Activated CD8-positive, alpha-beta memory T cell treated with anti-CD3 and anti-CD28 coated beads, Interleukin-2, amount 50 U/mL, for 1 hour (primary cell): ENCODE measurements at regions not wholly inside any gene's neighbourhood (a gene's known extent, or its start where the extent isn't known, plus 50 kb on each side); places are given as distances from the start of the nearest gene placed in this dataset.
"Not testable (repeated sequence)": the region's sequence is repeated elsewhere in the genome, so short reads cannot be mapped to it uniquely, and the experiment has no call there.

ENCODE experiments used
- DNase-seq: peaks from one replicate; pipeline ENCODE4 v3.0.0-alpha.2; 2020; ENCODE audit errors: extremely low read depth

GRCh38 chr1:14259191-14259757 lies 339.2 kb upstream of the KAZN start:
- no peak for DNase-seq

GRCh38 chr1:14260480-14260879 lies 338.0 kb upstream of the KAZN start:
- no peak for DNase-seq

- no peak for DNase-seq
Observed at GRCh38 chr1:14261395-14261794, 337.1 kb upstream of the KAZN start.

DNA sequence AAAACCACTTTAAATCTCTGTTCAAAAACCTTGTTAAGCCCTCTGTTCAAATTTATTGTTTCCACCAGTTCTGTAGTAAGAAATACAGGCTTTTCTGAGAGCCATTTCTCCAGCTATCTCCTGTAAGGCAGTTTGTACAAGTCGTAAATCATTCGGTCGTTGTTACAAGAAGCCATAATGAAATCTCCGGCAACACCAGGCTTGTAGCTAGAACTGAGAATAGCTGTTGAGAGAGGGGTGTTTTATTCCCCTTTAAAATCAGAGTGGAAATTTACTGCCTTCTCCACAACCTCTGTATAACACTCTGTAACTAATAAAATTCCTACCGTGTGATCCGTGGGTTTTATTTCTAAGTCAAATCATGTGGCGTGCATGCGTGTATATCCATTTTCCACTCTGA lies 335.8 kb upstream of the KAZN start:
- no peak for DNase-seq

- no peak for DNase-seq
Observed at GRCh38 chr1:14263225-14263624, 335.3 kb upstream of the KAZN start.

DNA sequence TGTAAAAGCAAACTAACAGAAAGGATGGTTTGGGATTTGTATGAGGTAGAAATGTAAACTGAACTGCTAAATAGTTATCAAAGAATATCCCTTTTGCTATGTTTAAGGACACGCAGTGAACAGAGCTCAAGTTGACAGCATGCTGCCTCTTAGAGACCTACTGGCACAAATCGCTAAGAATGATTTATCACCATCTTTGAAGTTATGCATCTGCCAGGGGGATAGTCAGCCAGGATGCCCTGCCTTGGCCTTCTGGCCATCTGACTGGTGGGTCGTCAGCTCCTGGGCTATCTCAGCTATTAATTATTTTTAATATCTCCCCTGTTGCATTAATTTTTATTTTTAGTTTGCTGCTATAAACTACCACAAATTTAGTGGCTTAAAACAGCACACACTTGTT lies 334.8 kb upstream of the KAZN start:
- no peak for DNase-seq

DNA sequence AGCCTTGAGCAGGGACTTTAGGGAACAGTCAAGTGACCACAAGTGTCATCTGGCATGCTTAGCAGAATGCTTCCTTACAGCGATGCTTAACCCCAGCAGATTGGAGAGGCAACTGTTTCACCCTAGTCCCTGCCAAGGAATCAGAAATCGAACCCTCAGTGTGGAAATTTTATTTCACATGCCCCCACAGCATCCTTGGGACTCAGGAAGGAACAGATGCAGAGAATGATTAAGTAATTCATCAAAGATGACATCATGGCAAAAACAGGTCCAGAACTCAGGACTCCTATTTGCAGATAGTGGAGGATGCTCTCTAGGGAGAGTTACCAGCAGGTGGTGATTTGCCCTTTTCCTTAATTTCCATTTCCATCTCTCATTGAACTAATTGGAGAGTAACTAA lies 333.0 kb upstream of the KAZN start:
- no peak for DNase-seq

DNA sequence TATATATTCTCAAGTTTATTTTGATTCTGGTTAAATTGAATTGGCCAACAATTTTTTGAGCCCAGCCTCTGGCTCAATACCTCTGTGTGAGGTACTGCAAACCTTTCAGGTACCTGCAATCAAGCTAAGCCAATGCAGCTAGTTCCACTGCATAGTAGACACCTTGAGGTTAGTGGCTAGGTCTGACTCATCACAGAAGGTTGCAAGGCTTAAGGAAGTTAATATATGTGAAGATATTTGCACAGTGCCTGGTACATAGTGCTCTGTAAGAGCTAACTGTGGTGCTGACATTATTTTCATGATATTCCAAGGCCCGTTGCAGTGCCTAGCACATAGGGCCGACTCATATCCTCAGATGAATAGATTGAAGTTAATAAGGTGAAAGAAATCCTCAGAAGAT lies 330.5 kb upstream of the KAZN start:
- DNase-seq: no peak

GRCh38 chr1:14270821-14271220 lies 327.7 kb upstream of the KAZN start:
- no peak for DNase-seq

- DNase-seq: no peak
Observed at GRCh38 chr1:14273811-14274210, 324.7 kb upstream of the KAZN start.

- not testable (repeated sequence) for DNase-seq
Observed at GRCh38 chr1:14279891-14280290, 318.6 kb upstream of the KAZN start.

DNA sequence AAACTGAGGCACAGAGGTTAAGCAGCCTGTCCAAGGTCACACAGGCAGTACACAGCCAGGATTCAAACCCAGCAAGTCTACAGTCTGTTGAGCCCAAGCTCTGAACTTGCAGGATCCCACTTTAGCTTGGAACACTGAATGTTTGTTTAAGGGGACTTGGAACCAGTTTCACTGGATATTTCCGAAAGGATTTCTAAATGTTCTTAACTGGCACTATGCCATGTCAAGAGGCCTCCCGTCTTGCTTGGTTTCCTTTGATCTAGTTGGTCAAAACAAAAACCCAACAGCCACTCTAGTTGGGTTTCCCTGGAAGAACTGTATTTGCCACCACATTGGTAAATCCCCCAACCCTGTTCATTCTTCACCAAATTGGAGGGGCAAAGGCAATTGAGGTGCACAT lies 317.6 kb upstream of the KAZN start:
- DNase-seq: no peak

DNA sequence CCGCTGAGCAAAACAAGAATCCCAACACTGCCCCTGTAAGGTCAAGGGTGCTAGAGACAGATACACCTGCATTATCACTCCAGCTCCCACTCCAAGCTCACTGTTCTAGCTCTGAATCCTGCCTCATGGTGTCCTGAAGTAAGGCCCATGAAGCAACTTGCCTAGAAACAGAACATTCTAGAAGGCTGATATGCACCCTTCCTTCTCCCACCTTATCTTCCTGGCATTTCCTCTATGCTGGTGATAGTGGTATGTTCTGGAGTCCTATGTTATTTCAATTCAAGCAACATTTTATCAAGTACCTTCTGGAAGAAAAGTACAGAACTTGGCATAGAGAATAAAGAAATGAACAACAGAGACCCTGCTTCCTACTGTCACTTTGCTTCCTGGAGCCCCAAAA lies 317.1 kb upstream of the KAZN start:
- DNase-seq: no peak

GRCh38 chr1:14282707-14283106 lies 315.8 kb upstream of the KAZN start:
- DNase-seq: no peak

- no peak for DNase-seq
Observed at GRCh38 chr1:14285238-14285637, 313.2 kb upstream of the KAZN start.

DNA sequence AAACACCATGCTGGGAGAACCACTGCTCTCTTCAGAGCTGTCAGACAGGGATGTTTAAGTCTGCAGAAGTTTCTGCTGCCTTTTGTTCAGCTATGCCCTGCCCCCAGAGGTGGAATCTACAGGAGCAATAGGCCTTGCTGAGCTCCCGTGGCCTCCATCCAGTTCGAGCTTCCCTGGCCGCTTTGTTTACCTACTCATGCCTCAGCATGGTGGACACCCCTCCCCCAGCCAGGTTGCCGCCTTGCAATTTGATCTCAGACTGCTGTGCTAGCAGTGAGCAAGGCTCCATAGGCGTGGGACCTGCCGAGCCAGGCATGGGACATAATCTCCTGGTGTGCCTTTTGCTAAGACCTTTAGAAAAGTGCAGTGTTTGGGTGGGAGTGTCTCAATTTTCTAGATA lies 307.3 kb upstream of the KAZN start:
- not testable (repeated sequence) for DNase-seq

GRCh38 chr1:14292520-14292919 lies 306.0 kb upstream of the KAZN start:
- no peak for DNase-seq

DNA sequence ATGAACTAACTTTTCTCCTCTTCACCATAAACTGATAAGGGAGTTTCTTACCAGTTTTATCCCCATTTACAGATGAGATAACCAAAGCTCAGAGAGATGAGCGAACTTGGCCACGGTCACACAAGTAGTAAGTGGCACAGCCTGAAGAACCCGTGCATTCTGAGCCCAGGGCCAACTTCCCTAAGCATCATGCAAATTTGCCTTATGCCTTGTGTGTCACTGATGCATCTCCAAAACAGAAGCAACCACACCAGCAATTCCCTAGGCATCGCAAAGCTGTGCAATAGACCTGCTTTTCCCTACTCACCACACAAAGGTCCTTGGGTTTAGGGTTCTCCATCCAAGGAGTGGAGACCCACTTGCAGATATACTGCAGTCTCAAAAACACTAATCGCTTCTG lies 304.5 kb upstream of the KAZN start:
- no peak for DNase-seq

DNA sequence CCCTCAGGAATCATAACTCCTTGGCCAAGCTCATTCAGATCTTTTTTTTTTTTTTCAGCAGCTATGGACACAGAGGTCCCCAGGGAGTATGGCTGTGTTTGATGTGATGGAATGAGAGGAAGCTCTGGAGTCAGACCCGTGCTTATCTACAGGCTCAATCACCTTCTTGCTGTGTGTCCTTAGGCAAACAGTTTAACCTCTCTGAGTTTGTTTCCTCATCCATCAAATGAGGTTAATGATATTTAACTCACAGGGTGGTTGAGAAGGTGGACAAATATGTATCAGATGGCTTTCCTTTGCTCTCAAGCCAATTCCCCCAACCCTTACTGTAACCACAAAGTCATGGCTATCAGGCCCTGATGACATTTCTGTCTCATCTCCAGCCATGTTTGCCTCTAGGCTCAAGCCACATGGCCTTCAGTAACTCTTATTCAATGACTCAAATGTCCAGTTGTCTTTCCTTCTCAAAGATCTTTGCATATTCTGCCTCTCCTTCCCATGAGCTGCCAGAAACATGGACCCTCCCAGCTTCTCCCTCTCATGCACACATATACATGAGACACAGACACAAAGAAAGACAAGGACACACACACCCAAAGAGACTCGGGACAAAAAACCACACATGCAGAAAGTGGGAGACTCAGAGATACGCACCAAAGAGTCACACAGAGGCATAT lies 303.5 kb upstream of the KAZN start:
- DNase-seq: no peak

DNA sequence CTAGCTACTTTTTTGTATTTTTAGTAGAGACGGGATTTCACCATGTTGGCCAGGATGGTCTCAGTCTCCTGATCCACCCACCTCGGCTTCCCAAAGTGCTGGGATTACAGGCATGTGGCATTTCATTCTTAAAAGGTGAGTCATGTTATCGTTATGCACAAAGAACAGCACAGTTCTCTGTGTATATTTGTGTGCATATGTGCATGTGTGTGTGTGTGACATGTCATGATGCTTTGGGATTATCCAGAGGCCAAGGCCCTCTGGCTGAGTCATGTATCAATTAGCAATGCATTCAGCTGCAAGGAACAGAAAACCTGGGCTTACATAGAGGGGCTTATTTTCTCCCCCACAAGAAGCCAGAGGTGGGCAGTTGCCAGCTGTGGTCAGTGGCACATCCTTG lies 301.7 kb upstream of the KAZN start:
- no peak for DNase-seq

DNA sequence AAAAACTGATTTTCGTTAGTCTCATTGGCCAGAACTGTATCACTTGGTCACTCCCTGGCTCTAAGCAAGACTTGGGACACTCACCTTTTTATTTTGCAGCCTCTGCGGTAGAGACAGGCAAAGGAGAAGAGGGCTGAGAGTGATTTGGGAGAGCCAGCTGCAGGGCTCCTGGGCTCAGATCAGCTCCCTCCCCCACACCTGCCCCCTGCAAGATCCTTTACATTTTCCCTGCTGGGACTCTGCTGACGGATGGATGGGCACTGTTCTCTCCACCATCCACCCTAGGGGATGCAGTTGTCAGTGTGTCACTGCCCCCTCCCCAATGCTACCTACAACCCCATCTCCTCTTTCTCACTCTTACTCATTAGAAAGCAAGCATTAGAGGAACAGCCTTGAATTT lies 301.1 kb upstream of the KAZN start:
- DNase-seq: no peak

GRCh38 chr1:14298806-14299205 lies 299.7 kb upstream of the KAZN start:
- DNase-seq: no peak

GRCh38 chr1:14300991-14301703 lies 297.3 kb upstream of the KAZN start:
- DNase-seq: no peak

DNA sequence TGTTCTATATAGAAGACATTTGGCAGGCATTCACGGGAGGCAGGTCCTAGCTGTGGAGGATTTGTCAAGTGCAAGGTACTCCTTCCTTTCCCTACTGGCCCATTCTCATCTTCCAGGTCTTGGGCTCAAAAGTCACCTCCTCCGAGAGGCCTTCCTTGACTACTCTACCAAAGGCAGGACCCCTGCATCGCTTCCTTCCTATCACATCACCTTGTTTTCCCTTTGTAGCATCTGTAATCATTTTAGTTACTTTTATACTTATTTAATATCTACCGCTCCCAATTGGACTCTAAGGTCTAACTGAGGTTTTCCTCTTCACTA lies 296.8 kb upstream of the KAZN start:
- no peak for DNase-seq
